Left lung (tissue), 4 donors: ENCODE measurements at regions not wholly inside any gene's neighbourhood (a gene's known extent, or its start where the extent isn't known, plus 50 kb on each side); places are given as distances from the start of the nearest gene placed in this dataset.

Experiments used
- ATAC-seq: fragments of 200-7000 bp; cut with Tn5 transposase; one replicate; pipeline ENCODE4 v1.9.1; 2020; ENCODE audit warnings: moderate library complexity
- DNase-seq, 4 donors: peaks; one replicate each; pipeline ENCODE4 v3.0.0-alpha.2; 2013 to 2020
- H3K27ac ChIP-seq, 2 donors: fragments of 200-600 bp; sonication (generic) in 1 of 2; one replicate each; pipeline versions ENCODE4 v1.5.0 to v1.8.0; 2020 to 2021
- H3K27me3 ChIP-seq, 2 donors: fragments of 200-600 bp; sonication (generic) in 1 of 2; one replicate each; pipeline versions ENCODE4 v1.5.0 to v1.8.0; 2020 to 2021
- H3K36me3 ChIP-seq, 2 donors: fragments of 200-600 bp; sonication (generic) in 1 of 2; one replicate each; pipeline versions ENCODE4 v1.5.0 to v1.8.0; 2020 to 2021
- H3K4me1 ChIP-seq, 2 donors: fragments of 200-600 bp; one replicate each; pipeline ENCODE4 v1.8.0; 2021
- H3K4me3 ChIP-seq, 2 donors: fragments of 200-600 bp; sonication (generic) in 1 of 2; one replicate each; pipeline versions ENCODE4 v1.5.0 to v1.8.0; 2020 to 2021; ENCODE audit warnings: mild to moderate bottlenecking in 1 of 2
- H3K9me3 ChIP-seq, 2 donors: fragments of 200-600 bp; sonication (generic) in 1 of 2; one replicate each; pipeline versions ENCODE4 v1.5.0 to v1.8.0; 2020 to 2021
- intact Hi-C, 2 donors: fragments of 100-400 bp; cut with DNase I; formaldehyde crosslinking; loops; one replicate each; pipeline versions ENCODE4 v1.11.2 to v1.14.2; 2022
- TF ChIP-seq, protein P1 (sequence below), 2 donors: fragments of 200-600 bp; sonication (generic) in 1 of 2; IDR thresholded peaks; one replicate each; pipeline versions ENCODE4 v1.5.0 to v1.8.0; 2021; ENCODE audit warnings: antibody characterized with exemption in 2 of 2
- donor health status: DM: no; HTN: yes; CAD: no.
- donor health status: DM: no; HTN: no; CAD: no.

DNA sequence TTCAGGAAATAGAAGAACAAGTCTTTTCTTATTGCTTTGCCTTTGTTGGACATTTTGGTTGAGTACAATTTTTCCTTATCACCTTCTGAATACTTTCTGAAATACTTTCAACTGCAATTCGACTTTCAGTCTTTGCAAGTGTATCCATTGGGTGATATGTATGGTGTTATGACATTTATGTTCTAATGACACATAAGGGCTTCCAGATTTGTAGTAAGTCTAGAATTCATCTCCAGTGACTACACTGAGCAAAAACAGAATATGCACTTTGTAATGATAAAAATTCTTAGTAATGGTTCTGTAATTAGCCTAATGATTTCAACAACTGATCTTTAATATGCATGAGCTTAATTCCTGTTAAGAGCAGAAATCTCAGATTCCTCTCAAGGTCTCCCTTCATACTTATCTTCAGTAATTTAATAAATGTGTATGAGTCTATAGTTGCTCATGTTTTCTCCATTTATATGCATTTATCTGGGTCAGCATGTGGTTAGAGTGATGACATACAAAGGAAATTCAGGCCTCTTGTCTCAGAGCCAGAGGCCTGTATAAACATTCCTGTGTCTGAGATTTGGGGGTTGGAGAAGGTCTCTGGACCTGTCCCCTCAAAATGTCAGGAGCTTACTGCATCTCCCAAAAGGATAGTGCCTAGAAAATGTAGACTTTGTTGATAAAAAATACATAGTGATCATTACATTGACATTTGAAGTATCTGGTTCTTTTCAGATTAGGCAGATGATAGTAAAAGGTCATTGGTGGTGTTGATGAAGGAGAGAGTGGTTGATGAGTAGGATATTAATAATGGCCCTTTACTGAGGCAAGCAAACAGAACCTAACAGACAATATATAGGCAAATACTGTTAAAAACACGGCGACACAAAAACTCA is 114.9 kb downstream of the QPCT start:
- peak; percentile 25 for ATAC-seq
- no peaks in the 10 kb centered on the region for H3K36me3 ChIP-seq

DNA sequence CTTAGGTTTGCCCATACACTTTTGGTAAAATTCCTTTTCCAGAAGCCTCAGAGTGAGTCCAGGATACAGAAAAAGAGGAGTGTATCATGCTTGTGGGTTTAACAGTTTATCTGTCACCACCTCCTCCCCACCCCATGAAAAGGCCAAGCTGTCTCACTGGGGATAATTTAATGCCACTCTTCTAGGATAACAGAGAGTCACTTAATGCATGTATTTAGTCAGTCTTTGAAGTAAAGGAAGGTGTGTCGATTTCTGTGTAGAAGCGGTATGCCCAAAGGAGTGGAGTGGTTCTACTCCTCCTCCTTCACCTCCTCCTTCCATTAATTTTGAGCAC is 116.4 kb downstream of the QPCT start:
- intact Hi-C loops: no loop called here
- Histone ChIP-seq H3K4me1 (peaks cover 6 to 22% of the 10 kb centered on the region in 2 donors), H3K27me3 (no peaks in the 10 kb centered on the region), H3K36me3 (no peaks in the 10 kb centered on the region), H3K27ac (peak overlapping the region in 1 of 2 donors; percentile 68), H3K4me3 (no peak overlapping the region), H3K9me3 (no peaks in the 10 kb centered on the region)
- ATAC-seq (no peak), DNase-seq (no peak)
- TF ChIP-seq, protein P1, sequence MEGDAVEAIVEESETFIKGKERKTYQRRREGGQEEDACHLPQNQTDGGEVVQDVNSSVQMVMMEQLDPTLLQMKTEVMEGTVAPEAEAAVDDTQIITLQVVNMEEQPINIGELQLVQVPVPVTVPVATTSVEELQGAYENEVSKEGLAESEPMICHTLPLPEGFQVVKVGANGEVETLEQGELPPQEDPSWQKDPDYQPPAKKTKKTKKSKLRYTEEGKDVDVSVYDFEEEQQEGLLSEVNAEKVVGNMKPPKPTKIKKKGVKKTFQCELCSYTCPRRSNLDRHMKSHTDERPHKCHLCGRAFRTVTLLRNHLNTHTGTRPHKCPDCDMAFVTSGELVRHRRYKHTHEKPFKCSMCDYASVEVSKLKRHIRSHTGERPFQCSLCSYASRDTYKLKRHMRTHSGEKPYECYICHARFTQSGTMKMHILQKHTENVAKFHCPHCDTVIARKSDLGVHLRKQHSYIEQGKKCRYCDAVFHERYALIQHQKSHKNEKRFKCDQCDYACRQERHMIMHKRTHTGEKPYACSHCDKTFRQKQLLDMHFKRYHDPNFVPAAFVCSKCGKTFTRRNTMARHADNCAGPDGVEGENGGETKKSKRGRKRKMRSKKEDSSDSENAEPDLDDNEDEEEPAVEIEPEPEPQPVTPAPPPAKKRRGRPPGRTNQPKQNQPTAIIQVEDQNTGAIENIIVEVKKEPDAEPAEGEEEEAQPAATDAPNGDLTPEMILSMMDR (IDR thresholded peaks at IDR 0.05): no peak

More for the DNA sequence above, 114.9 kb downstream of the QPCT start:
- intact Hi-C loops: no loop called here
- Histone ChIP-seq H3K9me3 (no peaks in the 10 kb centered on the region), H3K27ac (peak overlapping the region; percentile 34 to 60), H3K27me3 (no peaks in the 10 kb centered on the region), H3K4me3 (no peak overlapping the region), H3K4me1 (peaks cover 6 to 22% of the 10 kb centered on the region in 2 donors)
- no peak for DNase-seq
- TF ChIP-seq, protein P1 (IDR thresholded peaks at IDR 0.05): no peak

DNA sequence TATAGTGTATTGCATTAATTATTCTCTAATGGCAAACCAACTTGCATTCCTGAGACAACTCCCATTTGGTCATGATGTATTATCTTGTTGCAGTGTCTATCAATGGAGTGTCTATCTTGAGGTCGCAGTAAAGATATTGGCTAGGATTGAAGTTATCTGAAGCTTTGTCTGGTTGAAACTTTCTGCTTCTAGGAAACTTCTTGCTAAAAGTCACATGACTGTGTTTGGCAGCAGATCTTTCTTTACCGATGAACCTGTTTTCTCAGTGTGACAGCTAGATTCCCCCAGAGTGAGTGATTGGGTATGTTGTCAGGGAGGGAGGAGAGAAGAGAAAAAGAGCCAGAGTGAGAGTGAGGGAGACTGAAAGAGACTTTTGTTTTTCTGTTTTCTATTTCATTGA is 119.6 kb downstream of the QPCT start:
- TF ChIP-seq, protein P1 (IDR thresholded peaks at IDR 0.05): no peak
- Histone ChIP-seq H3K4me3 (no peak overlapping the region), H3K27me3 (no peaks in the 10 kb centered on the region), H3K4me1 (peaks cover 2 to 10% of the 10 kb centered on the region in 2 donors), H3K9me3 (no peaks in the 10 kb centered on the region), H3K27ac (no peak overlapping the region), H3K36me3 (no peaks in the 10 kb centered on the region)
- DNase-seq (no peak), ATAC-seq (no peak)
- intact Hi-C loops: no loop called here

DNA sequence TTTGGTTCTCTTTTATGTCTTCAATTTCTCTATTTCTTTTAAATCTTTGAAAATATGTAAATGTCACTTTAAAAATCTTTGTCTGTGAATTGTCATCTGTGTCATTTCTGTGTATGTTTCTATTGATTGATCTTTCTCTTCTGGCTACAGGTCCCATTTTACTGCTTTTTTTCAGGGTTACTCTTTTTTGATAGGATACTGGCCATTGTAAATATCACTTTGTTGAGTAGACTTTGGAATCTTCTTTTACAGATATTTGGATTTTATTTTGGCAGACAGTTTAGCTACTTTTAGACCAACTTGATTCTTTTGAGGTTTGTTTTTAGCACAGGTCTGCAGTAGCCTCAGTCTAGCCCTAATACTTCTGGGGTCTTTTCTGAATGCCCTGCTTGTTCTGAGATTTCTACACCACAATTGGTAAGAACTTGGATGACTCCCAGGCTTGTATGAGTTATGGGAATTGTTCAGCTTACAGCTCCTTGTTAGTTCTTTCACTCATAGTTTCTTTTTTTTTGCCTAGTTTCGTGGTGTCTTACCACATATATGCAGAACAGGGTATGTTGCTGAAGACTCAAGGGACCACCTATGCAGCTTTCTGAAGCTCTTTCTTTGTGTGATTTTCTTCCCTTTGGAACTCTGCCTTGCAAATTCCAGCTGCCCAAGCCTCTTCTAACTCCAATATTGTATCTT is 122.2 kb downstream of the QPCT start:
- no peaks in the 10 kb centered on the region for H3K4me1 ChIP-seq
- DNase-seq (no peak), ATAC-seq (no peak)
- H3K4me3 ChIP-seq: no peak overlapping the region
- intact Hi-C loops: no loop called here
- no peak overlapping the region for H3K27ac ChIP-seq
- TF ChIP-seq, protein P1 (IDR thresholded peaks at IDR 0.05): no peak
- no peaks in the 10 kb centered on the region for H3K27me3 ChIP-seq
- no peaks in the 10 kb centered on the region for H3K9me3 ChIP-seq
- H3K36me3 ChIP-seq: no peaks in the 10 kb centered on the region

DNA sequence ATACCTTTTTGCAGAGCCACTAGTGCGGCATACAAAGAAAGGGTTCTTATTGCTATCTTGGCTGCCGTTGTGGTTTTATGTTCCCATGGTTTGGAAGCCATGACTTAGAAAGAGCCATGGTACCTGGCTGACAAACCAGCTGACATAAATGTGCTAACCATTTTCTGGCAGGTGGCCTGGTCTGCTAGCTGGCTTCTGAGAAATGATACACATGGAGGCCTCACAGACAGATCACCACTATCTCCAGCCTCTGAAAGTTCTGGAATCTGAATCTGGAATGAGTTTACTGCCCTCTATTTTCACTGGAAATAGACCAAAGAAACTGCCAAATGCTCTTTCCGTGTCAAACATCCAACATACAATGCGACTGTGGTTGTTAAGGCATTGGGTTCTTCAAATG is 123.7 kb downstream of the QPCT start:
- no peak overlapping the region for H3K4me3 ChIP-seq
- no peak overlapping the region for H3K27ac ChIP-seq
- DNase-seq (no peak), ATAC-seq (no peak)
- no peaks in the 10 kb centered on the region for H3K27me3 ChIP-seq
- no peaks in the 10 kb centered on the region for H3K36me3 ChIP-seq
- TF ChIP-seq, protein P1 (IDR thresholded peaks at IDR 0.05): no peak
- intact Hi-C loops: no loop called here
- H3K9me3 ChIP-seq: no peaks in the 10 kb centered on the region
- H3K4me1 ChIP-seq: peaks cover 0 to 8% of the 10 kb centered on the region in 2 donors
